Hematopoietic multipotent progenitor cell treated with erythropoietin and hydrocortisone succinate and interleukin-3 and kit ligand, for 6 days (in vitro differentiated cells): ENCODE measurements at regions not wholly inside any gene's neighbourhood (a gene's known extent, or its start where the extent isn't known, plus 50 kb on each side); places are given as distances from the start of the nearest gene placed in this dataset.
"Not testable (repeated sequence)": the region's sequence is repeated elsewhere in the genome, so short reads cannot be mapped to it uniquely, and the experiment has no call there.

Experiments used
- DNase-seq: peaks from one replicate; pipeline ENCODE4 v3.0.0-alpha.2; 2015

- DNase-seq: peak; percentile 33
Observed at GRCh38 chr6:27720607-27721580, 191.3 kb downstream of the OR2B2 start.

DNA sequence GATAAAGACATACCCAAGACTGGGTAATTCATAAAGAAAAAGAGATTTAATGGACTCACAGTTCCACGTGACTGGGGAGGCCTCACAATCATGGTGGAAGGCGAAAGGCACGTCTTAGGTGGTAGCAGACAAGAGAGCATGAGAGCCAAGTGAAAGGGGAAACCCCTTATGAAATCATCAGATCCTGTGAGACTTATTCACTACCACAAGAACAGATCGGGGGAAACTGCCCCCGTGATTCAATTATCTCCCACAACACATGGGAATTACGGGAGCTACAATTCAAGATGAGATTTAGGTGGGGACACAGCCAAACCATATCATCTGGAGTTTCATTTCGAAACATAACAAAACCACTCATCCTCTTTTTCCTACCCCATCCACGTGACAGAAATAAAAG is 193.2 kb downstream of the OR2B2 start:
- not testable (repeated sequence) for DNase-seq

DNA sequence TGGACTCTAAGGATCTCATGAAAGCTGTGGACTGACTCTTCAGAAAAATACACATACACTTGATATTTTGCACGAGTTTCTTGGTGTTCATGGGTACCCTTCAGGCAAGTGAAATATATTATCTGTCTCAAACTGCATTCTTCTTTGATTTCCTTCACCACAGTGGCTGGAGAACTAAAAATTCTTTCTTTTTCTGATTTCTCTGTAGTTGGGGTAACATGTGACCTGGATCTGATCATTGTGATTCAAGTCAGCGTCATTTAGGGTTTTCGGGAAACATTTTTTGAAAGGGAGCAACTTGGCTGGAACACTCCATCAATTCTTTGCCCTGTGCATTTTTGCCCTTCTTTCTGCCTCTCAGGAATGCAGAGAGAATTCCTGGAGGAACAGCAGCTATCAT is 205.8 kb downstream of the OR2B2 start:
- DNase-seq: no peak

DNA sequence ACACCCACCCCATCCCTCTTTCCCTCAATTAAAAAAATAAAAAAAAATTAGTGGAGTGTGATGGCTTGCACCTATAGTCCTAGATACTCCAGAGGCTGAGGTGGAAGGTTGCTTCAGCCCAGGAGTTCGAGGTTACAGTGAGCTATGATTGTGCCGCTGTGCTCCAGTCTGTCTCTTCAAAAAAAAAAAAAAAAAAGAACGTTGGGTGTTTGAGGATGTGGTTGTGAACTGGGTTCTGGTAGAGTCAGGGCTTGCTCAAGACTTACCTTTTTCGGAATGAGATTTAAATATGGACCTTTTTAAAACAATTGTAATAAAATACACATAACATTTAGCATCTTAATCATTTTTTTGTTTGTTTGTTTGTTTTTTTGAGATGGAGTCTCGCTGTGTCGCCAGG is 211.9 kb downstream of the OR2B2 start:
- no peak for DNase-seq

- no peak for DNase-seq
Observed at GRCh38 chr6:27694547-27694874, 217.7 kb downstream of the OR2B2 start.

GRCh38 chr6:27693766-27694546 is 218.2 kb downstream of the OR2B2 start:
- peak; percentile 84 for DNase-seq

DNA sequence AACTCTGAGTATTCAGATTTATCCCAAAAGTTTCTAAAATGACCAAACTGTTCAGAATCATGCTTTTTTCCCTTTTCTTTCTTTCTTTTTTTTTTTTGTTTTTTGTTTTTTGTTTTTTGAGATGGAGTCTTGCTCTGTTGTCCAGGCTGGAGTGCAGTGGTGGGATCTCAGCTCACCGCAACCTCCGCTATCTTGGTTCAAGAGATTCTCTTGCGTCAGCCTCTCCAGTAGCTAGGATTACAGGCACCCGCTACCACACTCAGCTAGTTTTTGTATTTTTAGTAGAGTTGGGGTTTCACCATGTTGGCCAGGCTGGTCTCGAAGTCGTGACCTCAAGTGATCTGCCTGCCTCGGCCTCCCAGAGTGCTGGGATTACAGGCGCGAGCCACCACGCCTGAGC is 219.2 kb upstream of the ZNF184 start:
- not testable (repeated sequence) for DNase-seq

GRCh38 chr6:27688014-27688586 is 215.2 kb upstream of the ZNF184 start:
- DNase-seq: peak; percentile 93

DNA sequence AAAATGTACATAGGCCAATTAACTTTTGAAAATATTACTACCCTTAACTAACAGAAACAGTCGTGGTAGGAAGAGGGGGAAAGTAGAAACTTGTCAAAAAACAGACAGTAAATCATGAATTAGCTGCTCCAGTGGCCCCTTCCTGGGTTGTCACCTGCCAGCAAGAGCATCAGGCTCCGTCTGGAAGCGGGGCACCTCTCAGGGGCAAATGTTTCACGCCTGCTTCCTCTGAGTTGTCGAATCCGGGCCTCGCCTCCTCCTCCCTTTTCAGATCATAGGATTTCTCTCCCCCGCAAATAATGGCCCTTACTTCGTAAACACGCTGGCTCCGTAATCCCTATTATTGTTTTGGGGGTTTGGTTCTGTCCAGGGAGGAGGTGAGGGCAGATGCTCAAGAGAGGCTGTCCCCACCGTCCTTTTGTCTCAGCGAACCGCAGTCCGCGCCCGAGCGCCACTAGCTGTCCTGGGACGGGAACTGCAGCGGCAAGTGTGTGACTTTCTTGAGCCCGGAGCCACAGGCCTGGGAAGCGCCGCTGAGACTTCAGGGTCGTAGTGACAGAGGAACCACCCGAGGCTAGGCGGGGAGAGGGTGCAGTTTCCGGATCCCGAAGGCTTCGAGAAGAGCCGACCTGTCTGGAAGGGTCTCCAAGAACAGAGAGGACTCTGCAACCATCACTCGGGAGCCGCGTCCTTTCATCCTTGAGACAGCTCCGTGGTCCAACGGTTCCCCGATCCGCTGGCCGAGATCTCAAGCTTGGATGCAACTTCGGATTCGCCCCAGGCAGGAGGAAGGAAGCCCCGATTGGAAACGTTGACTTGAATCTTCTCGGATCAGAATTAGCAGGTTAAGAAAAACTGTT is 214.5 kb upstream of the ZNF184 start:
- peak; percentile 94 for DNase-seq

- DNase-seq: no peak
Observed at GRCh38 chr6:27685279-27685678, 212.4 kb upstream of the ZNF184 start.

DNA sequence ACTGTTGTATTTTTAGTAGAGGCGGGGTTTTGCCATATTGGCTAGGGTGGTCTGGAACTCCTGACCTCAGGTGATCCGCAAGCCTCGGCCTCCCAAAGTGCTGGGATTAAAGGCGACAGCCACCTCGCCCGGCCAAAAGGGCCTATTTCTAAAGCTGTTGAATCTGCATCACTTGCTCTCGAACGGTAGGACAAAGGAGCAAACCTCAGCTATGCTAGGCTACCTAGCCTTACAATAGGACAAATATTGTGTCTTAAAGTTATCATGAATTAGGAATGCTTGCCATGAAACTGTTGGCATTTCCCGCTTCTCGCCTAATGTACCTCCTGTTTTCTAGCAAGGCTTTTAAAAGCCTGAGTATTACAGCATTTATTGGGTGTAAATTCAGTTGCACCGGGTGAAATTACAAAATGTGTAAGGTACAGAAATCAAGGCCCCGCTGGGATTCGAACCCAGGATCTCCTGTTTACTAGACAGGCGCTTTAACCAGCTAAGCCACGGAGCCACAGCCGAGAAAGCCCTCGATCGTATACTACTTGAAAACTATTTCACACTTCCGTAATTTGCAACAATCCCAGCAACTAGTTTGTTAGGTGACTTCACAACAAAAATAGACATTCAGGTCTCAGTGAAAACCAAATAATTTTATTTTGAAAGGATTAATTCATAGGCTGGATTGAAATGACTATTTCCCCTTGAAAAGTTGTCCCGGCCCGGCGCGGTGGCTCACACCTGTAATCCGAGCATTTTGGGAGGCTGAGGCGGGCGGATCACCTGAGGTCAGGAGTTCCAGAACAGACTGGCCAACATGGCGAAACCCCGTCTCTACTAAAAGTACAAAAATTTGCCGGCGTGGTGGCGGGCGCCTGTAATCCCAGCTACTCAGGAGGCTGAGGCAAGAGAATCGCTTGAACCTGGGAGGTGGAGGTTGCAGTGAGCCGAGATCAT is 211.6 kb upstream of the ZNF184 start:
- peak; percentile 90 for DNase-seq

DNA sequence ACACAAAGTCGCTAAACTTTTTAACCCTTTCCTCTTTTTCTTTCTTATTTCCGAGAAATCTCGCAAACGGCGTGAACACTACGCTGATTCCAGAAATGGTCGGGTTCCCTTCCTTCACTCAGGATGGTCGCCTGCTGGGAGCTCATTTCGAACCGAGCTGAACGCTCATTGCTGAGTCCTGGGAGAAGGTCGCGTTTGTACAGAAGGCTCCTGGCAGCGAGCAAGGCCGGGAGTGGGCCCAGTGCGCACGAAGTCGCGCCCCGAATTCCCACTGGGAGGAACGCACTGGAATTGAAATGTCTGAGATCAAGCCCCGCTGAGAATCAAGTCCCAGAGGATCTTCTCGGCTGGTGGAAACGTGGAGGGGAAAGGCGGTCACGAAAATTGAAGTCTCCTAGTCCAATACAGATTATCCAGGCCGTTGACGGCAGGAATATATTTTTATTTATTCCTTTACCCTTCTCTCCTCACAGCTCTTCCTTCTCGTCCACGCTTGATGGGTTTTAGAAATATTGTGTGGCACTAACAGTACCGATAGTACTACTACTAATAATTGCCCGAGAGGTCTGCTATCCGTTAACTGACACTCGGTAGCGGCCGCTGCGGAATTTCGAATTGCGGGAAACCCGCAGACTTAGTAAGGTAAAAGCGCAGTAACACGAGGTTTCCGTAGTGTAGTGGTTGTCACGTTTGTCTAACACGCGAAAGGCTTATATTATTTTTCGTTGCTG is 207.2 kb upstream of the ZNF184 start:
- no peak for DNase-seq

- peak; percentile 41 for DNase-seq
Observed at GRCh38 chr6:27679308-27679963, 206.5 kb upstream of the ZNF184 start.

DNA sequence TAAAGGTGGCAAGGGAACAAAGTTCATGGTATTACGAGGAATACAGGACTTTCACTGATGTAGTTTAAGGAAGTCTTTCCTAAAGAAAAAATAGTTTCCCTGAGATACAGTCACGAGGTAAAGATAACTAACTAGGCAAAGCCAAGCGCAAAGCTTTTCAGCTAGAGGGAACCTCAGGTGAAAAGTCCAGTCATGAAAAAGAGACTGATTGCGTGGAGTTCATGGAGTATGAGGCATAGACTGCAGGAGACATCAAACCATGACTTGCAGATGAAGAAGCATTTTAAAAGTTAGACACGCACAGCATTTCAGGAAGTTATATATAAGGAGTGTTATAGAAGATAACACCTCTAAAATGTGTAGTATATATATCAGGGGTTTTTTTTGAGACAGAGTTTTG is 205.6 kb upstream of the ZNF184 start:
- DNase-seq: peak; percentile 31

- DNase-seq: no peak
Observed at GRCh38 chr6:27674882-27675281, 202.0 kb upstream of the ZNF184 start.

DNA sequence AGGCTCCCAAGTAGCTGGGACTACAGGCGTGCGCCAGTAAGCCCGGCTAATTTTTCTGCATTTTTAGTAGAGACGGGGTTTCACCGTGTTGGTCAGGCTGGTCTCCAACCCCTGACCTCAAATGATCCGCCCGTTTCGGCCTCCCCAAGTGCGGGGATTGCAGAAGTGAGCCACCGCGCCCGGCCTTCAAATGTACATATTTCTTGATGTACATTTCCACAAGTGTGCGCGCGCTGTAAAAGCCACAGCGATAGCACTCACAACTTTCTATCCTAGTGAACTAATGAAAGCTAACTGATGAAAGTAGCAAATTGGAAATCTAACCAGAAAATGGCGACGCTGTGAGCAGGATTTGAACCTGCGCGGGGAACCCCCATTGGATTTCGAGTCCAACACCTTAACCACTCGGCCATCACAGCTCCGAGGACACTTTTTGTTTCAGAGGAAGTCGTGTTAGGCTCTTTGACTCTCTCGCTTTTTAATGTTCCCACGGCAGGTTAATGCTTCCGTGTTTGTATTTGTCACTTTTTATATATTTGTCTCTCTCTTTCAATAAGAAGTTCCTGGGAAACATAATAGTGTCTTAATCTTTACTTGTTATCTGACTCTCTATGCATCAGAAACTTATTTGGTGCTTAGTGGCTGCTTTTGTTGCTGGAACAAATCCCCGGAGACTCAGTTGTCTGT is 199.4 kb upstream of the ZNF184 start:
- peak; percentile 89 for DNase-seq

DNA sequence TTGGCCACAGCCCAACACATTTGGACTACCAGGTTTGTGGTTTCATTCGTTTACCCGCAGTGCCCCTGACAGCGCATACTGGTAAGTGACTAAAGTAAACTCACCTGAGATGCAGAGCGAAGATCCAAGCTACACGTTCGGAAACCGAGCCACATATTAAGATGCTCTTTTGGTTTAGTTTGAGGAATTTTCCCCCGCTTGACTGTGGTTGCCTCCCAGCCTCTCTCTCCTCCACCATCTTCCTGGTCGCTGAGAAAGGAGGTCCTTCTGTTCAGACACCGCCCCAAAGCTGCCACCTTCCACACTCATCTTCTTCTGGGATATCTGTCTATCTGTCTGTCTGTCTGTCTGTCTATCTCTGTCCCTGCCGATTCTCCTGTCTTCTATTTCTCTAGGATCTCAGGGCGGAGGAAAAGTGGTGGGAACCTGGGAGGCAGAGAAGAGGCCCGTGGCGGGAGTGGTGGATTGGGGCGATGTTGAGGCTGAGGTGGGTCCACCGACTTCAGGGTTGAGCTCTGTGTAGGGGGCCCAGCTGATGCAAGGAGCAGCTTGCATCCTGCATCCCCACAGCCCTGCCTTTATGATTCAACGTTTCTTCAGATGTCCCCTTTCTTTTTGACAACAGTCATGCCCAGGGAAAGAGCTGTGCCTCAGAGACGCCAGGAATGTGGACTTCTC is 196.9 kb upstream of the ZNF184 start:
- DNase-seq: peak; percentile 33

DNA sequence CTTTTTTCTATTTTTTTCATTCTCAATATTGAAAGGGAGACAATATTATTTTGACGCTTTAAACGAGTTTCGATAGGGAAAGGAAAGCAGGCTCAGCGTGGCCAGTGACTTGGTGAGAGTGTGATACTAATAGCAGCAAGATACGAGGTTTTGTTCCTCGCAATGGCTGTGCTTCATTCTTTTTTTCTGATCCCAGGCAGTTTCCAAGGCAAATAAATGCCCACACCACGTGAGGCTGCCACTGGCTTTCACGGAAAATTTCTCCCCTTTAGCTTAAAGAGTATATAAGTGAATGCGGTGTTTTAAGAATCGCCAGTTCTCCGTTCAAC is 196.4 kb upstream of the ZNF184 start:
- peak; percentile 51 for DNase-seq
